IPS DF 6.9 (cell line): ENCODE measurements at regions not wholly inside any gene's neighbourhood (a gene's known extent, or its start where the extent isn't known, plus 50 kb on each side); places are given as distances from the start of the nearest gene placed in this dataset.

ENCODE experiments used
- DNase-seq: peaks from one replicate; pipeline ENCODE4 v3.0.0-alpha.2; 2013; ENCODE audit warnings: low read depth, low spot score
- H3K27ac ChIP-seq: one replicate; pipeline ENCODE4 v1.5.1; 2013; ENCODE audit warnings: low read length, control low read depth
- H3K27me3 ChIP-seq: 2 replicates; pipeline ENCODE4 v1.6.1; 2013; ENCODE audit warnings: mild to moderate bottlenecking, low read length; ENCODE audit not compliant: control insufficient read depth, insufficient read depth
- H3K36me3 ChIP-seq: 2 replicates; pipeline ENCODE4 v1.6.1; 2013; ENCODE audit warnings: low read length; ENCODE audit not compliant: control insufficient read depth, insufficient read depth
- H3K4me1 ChIP-seq: 2 replicates; pipeline ENCODE4 v1.6.1; 2013; ENCODE audit warnings: low read length; ENCODE audit not compliant: control insufficient read depth, insufficient read depth
- H3K4me3 ChIP-seq: 2 replicates; pipeline ENCODE4 v1.5.1; 2013; ENCODE audit warnings: mild to moderate bottlenecking, low read length
- H3K9me3 ChIP-seq: 2 replicates; pipeline ENCODE4 v1.6.1; 2013; ENCODE audit warnings: low read length, inconsistent platforms; ENCODE audit not compliant: control insufficient read depth, insufficient read depth
- WGBS: extraction: QIAGEN DNeasy Blood & Tissue Kit; methylation state at CpG from one replicate; pipeline ENCODE4 v1.1.7; 2013; ENCODE audit warnings: mixed read lengths, missing lambda C conversion rate; ENCODE audit not compliant: insufficient read length, insufficient coverage; 5-methylcytosine and 5-hydroxymethylcytosine counted together

GRCh38 chr5:72036951-72037350 is 70.3 kb upstream of the MAP1B start:
- WGBS, result no CpG with 5 or more reads among the region's 3 CpGs
- DNase-seq, result no peak

GRCh38 chr5:72040513-72040912 is 66.8 kb upstream of the MAP1B start:
- no peak overlapping the region for H3K27ac ChIP-seq
- no peak overlapping the region for H3K4me3 ChIP-seq
- H3K4me1 ChIP-seq, result no peaks in the 10 kb centered on the region
- H3K36me3 ChIP-seq, result no peaks in the 10 kb centered on the region
- 0 out of 2 replicates have a peak, but pooled peaks cover under 1% of the 10 kb centered on the region for H3K27me3 ChIP-seq
- no peak for DNase-seq
- H3K9me3 ChIP-seq, result no peaks in the 10 kb centered on the region

More at GRCh38 chr5:72036951-72037350, 70.3 kb upstream of the MAP1B start:
- Histone ChIP-seq H3K4me1 (peaks cover 2% of the 10 kb centered on the region), H3K27ac (no peak overlapping the region), H3K4me3 (no peak overlapping the region), H3K36me3 (no peaks in the 10 kb centered on the region), H3K9me3 (no peaks in the 10 kb centered on the region), H3K27me3 (no peaks in the 10 kb centered on the region)

- Histone ChIP-seq H3K27ac (no peak overlapping the region), H3K27me3 (0 out of 2 replicates have a peak, but pooled peaks cover 1% of the 10 kb centered on the region), H3K4me1 (no peaks in the 10 kb centered on the region), H3K36me3 (no peaks in the 10 kb centered on the region), H3K4me3 (no peak overlapping the region), H3K9me3 (no peaks in the 10 kb centered on the region)
- WGBS, result no CpG with 5 or more reads among the region's 2 CpGs
- DNase-seq, result no peak
Measured at GRCh38 chr5:72041654-72042053, 65.6 kb upstream of the MAP1B start.

GRCh38 chr5:72042097-72042496 is 65.2 kb upstream of the MAP1B start:
- no peak overlapping the region for H3K27ac ChIP-seq
- DNase-seq, result no peak
- 0 out of 2 replicates have a peak, but pooled peaks cover 1% of the 10 kb centered on the region for H3K27me3 ChIP-seq
- H3K4me1 ChIP-seq, result no peaks in the 10 kb centered on the region
- no peaks in the 10 kb centered on the region for H3K36me3 ChIP-seq
- WGBS, result no CpG with 5 or more reads among the region's 1 CpG
- H3K4me3 ChIP-seq, result no peak overlapping the region
- no peaks in the 10 kb centered on the region for H3K9me3 ChIP-seq

GRCh38 chr5:72045692-72046091 is 61.6 kb upstream of the MAP1B start:
- H3K4me3 ChIP-seq, result no peak overlapping the region
- WGBS, result no CpG with 5 or more reads among the region's 1 CpG
- H3K9me3 ChIP-seq, result no peaks in the 10 kb centered on the region
- no peak overlapping the region for H3K27ac ChIP-seq
- 0 out of 2 replicates have a peak, but pooled peaks cover 1% of the 10 kb centered on the region for H3K27me3 ChIP-seq
- no peak for DNase-seq
- no peaks in the 10 kb centered on the region for H3K36me3 ChIP-seq
- no peaks in the 10 kb centered on the region for H3K4me1 ChIP-seq

- no peak for DNase-seq
- H3K27me3 ChIP-seq, result 0 out of 2 replicates have a peak, but pooled peaks cover 1% of the 10 kb centered on the region
- H3K4me3 ChIP-seq, result no peak overlapping the region
- H3K9me3 ChIP-seq, result no peaks in the 10 kb centered on the region
- H3K4me1 ChIP-seq, result no peaks in the 10 kb centered on the region
- no peaks in the 10 kb centered on the region for H3K36me3 ChIP-seq
- WGBS, result no CpG with 5 or more reads among the region's 1 CpG
- no peak overlapping the region for H3K27ac ChIP-seq
Measured at GRCh38 chr5:72046106-72046505, 61.2 kb upstream of the MAP1B start.

GRCh38 chr5:72055636-72056035 is 51.6 kb upstream of the MAP1B start:
- Histone ChIP-seq H3K9me3 (no peaks in the 10 kb centered on the region), H3K4me1 (no peaks in the 10 kb centered on the region), H3K27ac (no peak overlapping the region), H3K4me3 (no peak overlapping the region), H3K36me3 (no peaks in the 10 kb centered on the region), H3K27me3 (no peaks in the 10 kb centered on the region)
- DNase-seq, result no peak
- WGBS, result no CpG with 5 or more reads among the region's 1 CpG
